HG03460 (cell line): ENCODE measurements at regions not wholly inside any gene's neighbourhood (a gene's known extent, or its start where the extent isn't known, plus 50 kb on each side); places are given as distances from the start of the nearest gene placed in this dataset.

Experiments used
- ATAC-seq: cut with Tn5 transposase; IDR thresholded peaks from one replicate; pipeline ENCODE4 v1.9.1; 2021; ENCODE audit not compliant: unreplicated experiment

- ATAC-seq = no peak
These were observed 205.9 kb downstream of the IKZF2 start for GRCh38 chr2:212945526-212945925.

GRCh38 chr2:212943351-212943750, 208.1 kb downstream of the IKZF2 start:
- no peak for ATAC-seq

GRCh38 chr2:212941361-212941760, 210.1 kb downstream of the IKZF2 start:
- no peak for ATAC-seq

DNA sequence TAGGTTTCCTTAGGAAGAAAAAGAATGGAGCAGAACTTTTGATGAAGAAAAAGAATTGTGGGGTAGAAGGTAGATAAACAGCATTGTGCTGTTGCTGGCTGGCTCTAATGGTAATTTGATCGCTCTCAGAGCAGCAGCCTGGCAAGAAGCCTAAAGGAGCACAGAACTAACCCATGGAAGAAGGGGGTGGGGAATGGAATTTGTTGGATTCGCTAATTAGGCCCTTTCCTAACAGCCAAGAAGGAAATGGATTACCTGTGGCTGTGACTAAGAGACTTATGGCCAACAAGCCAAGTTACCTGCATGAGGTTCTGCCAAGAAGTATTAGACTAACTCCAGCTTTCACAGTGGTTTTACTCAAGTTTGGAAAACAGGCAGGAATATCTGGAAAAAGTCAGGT, 210.6 kb downstream of the IKZF2 start:
- ATAC-seq = no peak

DNA sequence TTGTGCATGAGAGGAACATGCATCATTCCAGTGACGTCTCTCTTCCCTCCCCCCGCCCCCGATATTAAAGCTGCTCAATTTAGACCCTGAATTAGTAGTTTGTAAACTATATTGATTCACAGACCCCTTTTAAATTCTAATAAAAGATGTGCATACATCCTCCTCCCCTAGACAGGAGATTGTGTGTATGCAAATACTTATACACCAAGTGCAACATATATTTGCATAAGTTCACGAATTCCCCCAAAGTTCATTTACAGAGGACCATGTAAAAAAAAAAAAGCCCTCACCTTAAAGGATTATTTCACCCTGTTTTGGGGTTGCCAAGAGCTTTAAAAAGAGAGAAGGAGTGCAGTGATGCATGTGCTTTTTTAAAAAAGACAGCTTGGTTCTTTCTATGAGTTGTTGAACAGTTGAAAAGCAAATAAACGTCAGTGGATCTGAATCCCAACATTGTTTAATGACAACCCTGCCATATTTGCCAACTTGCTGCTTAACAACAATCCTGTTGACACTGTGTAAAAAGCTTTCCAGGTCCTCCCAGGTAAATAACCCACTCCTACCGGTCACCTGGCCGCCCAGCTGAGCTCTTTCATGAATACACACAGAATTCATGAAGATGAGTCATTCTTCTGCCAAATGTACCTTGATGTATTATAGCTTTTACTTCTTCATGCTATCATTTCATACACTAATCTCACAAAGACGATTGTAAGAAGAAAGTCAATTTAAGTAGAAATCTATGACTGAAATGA, 211.5 kb downstream of the IKZF2 start:
- ATAC-seq = no peak

DNA sequence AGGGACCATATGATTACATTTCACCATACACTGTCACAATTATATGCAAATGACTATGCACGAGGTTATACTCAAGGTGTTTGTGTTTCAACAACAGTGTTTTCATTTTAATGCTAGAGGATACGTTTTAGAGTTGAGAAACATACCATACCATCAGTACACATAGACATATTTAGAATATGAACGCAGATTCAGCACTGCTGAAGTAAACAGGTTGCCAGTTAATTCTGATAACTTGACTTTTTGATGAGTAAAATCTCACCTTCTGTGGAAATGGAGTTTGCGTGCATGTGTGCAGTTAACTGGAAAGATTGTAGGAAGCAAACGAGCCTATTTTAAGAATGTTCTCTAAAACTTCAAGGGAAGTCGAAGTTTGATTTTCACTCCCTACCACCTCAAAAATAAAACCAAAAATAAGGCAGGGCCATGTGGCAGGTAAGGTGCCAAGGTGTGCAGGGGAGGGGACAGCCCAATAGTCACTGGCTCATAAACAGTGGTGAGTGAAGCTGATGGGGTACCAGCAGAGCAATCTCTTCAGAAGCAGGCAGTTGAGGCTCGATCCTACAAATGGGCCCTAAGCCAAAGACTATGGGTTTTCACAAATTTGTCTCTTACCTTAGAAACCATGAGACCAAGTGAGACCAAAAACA, 213.1 kb downstream of the IKZF2 start:
- ATAC-seq = no peak

DNA sequence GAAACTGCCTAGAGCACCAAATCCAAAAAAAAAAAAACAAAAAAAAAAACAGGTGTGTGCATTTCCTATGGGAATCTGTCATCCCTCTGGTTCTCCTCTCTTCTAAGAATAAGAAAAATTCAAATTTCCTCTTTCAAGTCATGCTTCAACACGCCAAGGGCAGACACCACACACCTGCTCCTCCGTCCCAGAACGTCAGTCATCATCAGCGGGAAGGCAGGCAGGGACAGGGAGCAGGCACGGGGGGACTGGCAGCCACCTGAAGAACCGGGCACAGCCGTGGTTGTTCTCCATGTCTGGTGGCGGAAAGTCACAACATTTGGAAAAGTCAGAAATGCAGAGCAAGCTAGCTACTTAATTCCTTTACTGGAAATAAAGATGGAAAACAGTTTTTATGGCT, 214.8 kb downstream of the IKZF2 start:
- ATAC-seq = no peak

DNA sequence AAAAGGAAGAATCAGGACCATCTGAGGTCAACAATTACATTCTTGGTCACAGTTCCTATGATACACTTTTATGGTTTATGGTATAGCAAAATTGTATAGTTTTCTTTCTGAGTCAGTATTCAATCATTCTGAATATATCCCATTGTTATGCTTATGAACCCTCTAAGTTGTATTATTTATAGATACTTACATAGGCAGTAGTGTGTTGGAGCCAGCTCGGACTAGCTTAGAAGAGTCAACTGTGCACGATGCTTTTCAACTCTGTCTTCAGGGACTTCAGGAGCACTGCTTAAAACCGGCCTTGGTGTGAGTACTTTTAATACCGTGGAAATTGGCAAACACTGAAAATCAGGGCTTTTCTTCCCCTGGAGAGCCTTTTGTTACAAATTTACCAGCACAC, 215.7 kb downstream of the IKZF2 start:
- no peak for ATAC-seq

GRCh38 chr2:212931271-212931670, 220.1 kb downstream of the IKZF2 start:
- ATAC-seq = no peak

DNA sequence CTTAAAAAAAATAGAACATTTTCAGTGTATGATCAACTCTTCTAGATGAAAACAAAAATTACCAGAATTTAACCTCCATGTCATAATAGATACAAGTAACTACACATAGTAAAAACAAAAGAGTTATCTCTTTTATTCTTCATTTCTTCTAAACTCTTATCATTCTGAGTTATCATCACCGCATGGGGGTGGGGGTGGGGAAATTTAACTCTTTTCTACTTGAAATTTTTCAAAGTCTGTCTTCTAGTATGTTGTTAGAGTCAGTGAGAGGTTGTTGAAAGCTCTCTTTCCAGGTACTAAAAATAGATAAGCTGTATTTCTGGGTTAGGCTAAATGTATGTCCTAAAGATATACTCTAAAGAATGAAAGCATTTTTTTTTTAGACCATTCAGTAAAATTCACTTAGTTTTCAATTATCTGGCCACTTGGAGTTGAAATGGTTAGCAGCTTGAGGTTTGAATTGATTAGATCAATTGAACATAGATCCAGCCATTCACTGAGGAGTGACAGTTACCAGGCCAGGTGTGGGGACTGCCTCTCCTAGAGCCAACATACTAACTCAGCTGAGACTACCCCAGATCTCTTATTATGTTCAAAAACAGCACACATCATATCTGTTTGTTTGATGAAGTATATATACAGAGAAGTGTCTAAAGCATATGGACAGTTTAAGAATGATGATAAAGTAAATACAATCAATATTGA, 220.7 kb downstream of the IKZF2 start:
- ATAC-seq = no peak

DNA sequence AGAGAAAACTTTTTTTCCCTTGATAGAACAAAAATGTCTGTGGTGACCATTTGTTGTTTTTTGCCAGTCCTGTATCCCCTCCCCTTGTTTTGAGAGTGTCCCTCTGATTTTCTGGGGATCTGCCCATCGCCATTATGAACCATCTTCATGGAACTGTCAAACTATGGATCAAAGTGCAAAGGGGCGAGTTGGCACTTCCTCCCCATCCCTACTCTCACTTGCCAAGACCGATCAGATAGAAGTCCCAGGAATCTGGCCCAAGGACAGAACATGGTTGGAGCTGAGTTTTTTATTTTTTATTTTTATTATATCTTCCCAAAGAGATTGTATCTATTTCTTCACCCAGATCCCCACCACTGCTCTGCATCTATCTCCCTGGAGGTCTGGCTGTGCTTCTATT, 221.4 kb downstream of the IKZF2 start:
- ATAC-seq = no peak

GRCh38 chr2:212929116-212929515, 222.3 kb downstream of the IKZF2 start:
- no peak for ATAC-seq

DNA sequence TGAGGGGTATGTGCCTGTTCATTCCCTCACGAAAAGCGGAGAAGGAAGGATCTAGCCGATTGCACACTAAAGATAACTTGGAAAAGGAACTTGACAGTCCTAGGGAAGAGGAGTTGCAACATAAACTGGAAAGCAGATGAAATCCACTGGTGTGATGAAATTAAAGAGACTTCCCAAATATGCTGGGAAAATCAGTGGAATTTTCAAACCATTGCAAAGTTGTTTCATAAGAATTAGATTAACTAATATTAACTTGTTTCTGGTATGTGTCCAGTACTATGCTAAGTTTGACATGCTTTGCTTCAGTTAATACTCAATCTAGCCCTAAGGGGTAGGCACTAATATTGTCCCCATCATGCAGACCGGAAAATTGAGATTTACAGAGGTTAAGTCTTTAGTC, 222.7 kb downstream of the IKZF2 start:
- no peak for ATAC-seq

- ATAC-seq = no peak
These were observed 224.5 kb downstream of the IKZF2 start for GRCh38 chr2:212926940-212927339.

- no peak for ATAC-seq
These were observed 228.0 kb downstream of the IKZF2 start for GRCh38 chr2:212923393-212923792.

GRCh38 chr2:212922701-212923100, 228.7 kb downstream of the IKZF2 start:
- no peak for ATAC-seq

GRCh38 chr2:212921711-212922110, 229.7 kb downstream of the IKZF2 start:
- no peak for ATAC-seq

DNA sequence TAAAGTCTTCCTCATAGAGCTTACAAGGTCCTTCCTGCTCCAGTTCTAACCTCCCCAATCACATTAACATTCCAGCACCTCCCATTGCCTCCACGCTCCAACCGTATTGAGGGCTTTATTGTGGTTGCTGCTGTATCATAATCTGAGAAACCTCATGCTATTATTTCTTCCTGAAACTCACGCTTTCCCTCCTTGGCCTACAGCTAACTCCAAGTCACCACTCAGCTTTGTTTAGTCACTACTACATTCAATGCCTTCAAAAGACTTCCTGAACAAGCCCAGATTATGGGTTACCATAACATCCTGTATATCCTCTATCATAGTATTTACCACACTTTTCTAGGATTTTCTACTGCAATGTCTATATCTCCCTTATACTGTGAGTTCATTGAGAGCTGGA, 230.4 kb downstream of the IKZF2 start:
- no peak for ATAC-seq

- ATAC-seq = no peak
These were observed 232.2 kb downstream of the IKZF2 start for GRCh38 chr2:212919238-212919637.

DNA sequence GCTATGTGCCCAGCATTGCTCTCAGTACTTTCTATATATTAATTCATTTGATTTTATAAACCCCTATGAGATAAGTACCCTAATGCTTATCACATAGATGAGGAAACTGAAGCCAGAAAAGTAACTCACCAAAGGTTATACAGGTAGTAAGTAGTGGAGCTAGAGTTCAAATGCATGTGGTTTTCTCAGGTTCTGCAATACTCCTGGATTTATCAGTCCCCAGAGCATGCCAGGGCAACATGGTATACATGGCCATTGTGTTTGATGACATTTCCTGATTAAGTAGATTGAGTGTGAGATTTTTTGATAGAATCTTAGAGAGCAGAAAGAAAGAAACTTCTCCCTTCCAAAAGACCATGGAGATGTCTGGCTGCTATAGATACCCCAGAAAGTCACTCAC, 233.1 kb downstream of the IKZF2 start:
- no peak for ATAC-seq

- ATAC-seq = peak; percentile 64
These were observed 236.2 kb downstream of the IKZF2 start for GRCh38 chr2:212915121-212915782.

DNA sequence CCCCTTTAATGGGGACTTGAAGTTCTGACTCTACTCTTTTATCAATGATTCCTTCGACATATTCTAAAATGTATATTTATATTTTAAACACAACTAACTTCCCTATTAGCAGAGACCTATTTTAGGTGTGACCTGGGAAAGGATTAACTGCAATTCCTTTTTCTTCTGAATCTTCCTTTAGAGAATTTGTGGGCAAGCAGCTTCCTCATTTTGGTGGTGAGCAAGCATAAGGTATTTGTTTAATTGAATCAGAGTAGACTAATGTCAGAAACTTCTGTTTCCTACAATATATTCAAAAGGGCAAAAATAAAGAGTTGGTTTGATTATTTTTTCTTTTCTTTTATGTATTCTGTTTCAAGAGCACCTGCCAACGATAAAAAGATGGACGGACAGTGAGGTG, 237.0 kb downstream of the IKZF2 start:
- peak; percentile 34 for ATAC-seq
